NCI-H524 treated with DMSO at 0.1 percent for 48 hours (cell line): ENCODE measurements at regions not wholly inside any gene's neighbourhood (a gene's known extent, or its start where the extent isn't known, plus 50 kb on each side); places are given as distances from the start of the nearest gene placed in this dataset.
A peak's percentile ranks its signal among the peaks of the same experiment; 100 is the strongest.

ENCODE experiments used
- DNase-seq: peaks from one replicate; lab custom pipeline; 2025; lab: John Stamatoyannopoulos, UW

DNA sequence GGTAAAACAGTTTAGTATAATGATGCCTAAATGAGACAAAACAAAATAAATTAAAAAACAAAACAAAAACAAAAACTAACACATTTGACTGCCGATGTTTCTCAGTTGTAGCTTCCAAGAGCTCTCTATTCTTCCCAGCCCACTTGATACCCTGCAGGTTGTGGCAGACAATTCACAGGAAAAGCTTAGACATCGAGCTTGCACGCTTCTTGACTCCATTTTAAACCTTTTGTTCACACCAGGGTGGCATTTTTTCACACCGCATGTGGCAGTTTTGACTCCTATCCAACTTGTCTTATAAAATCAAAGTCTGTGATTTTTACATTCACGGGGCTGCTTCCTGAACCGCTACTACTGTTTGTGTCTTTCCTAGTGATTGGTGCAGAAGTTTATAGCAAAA is 575.9 kb downstream of the USP25 start:
- DNase-seq, result no peak

- no peak for DNase-seq
Observed at GRCh38 chr21:16307256-16307655, 577.5 kb downstream of the USP25 start.

- DNase-seq, result no peak
Observed at GRCh38 chr21:16308269-16308668, 578.5 kb downstream of the USP25 start.

DNA sequence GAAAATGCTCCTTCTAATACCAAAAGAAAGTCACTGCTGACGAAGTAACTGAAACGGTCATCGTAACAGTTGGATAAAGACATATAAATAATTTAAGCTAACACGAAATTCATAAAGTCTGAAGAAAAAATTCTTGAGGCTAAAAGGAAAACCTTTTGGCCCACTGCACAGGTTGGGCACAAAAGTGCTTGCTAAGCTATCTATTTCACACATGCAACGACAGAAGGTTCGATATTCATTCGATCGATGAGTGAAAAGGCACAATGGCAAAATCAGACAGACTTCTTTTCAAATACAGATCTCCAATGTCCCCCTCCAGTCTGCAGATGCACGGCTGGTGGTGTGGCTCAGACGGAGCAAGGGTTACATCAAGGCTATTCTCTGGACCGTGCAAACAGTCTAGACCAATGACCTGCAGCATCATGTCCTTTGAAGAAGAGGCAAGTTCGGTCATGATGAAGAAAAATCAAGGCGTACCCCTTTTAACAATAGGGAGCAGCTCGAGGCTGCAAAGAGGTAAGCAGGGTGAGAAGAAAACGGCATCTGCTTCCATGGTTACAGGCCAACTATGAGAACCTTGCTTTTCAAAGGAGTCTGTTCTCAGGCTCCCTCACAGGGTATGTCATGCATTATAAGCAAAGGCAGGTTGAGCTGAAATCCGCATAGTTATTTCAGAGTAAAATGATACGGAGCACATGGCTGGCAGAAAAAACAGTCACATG is 579.6 kb downstream of the USP25 start:
- no peak for DNase-seq

DNA sequence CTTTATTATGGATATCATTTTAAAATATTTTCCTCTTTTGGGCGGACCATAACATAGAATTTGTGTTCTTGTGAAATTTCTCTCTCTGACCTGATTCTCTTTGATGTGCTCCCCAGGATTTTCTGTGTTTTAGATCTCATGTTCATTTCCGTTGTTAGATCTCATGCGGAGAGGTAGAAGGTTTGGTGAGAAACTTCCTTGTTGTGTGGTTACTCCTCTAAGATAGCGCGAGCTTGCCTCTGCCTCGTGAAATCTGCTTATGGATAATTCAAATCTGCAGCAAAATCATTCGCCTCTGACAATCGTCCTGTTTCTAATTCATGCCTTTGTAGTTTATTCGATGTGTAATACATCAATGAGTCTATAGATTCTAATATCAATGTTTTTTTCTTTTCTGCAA is 580.4 kb downstream of the USP25 start:
- DNase-seq, result no peak

- DNase-seq, result no peak
Observed at GRCh38 chr21:16311229-16311628, 581.4 kb downstream of the USP25 start.

DNA sequence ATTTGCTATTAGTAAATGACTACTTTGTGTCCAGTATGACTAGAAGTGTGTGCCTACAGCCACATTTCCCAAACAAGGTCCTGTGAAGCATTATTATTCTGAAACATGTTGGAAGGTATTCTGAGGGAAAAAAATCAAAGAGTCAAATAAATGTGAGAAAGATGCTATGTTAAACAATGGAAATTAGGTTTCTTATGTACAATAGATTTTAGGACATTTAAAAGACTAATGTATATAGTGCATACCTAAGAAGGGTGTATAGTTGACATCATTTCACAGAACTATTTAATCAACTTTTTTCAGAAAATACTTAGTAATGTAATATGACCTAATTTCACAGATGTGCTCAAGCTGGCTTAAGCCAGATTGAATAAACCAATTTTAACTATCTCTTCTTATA is 582.5 kb downstream of the USP25 start:
- no peak for DNase-seq

GRCh38 chr21:16315223-16315622 is 585.4 kb downstream of the USP25 start:
- no peak for DNase-seq

DNA sequence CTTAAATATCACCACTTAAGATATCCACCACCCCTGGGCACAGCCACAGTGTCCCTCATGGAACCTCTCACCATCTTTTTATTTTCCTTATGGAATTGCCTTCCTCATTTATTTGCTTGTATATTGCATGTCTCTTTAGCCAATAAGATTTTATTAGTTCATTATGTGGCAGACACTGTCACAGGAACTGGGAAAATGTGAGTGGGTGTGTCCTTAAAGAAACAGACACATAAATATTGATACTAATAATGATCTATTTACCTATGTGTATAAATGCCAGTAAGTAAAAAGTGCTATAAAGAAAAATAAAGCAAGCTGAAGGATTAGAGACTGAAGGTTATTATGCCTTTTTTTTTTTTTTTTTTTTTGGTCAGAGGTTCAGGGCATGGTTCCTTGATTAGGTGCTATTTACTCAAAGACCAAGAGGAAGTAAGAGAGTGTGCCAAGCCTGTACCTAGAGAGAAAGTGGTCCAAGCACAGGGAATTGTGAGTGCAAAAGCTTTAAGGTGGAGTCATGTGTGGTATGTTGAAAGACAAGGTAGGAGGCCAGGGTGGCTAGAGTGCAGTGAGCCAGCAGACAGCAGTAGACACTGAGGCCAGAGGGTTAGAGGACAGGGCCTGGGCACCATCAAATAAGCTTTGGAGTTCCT is 589.0 kb downstream of the USP25 start:
- DNase-seq, result no peak

GRCh38 chr21:16320110-16320509 is 590.3 kb downstream of the USP25 start:
- no peak for DNase-seq

DNA sequence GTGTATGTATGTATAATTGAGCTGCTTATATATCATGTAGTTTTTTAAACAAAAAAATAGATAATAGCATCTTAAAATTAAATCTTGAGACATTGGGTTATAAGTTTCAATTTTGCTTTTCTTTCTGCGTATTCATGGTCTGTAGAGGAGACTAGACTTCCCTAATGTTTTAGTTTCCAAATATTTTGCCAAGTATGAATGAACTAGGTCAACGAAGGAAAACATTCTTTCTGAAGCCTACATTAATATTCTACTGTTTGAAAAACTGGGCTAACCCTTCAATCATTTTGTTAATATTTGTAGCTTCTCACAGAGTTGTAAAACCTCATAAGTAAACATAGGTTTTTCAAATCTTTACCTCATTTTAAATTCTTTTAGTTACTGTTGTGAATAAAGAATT is 592.7 kb downstream of the USP25 start:
- DNase-seq, result no peak

- DNase-seq, result no peak
Observed at GRCh38 chr21:16323596-16323995, 593.8 kb downstream of the USP25 start.

DNA sequence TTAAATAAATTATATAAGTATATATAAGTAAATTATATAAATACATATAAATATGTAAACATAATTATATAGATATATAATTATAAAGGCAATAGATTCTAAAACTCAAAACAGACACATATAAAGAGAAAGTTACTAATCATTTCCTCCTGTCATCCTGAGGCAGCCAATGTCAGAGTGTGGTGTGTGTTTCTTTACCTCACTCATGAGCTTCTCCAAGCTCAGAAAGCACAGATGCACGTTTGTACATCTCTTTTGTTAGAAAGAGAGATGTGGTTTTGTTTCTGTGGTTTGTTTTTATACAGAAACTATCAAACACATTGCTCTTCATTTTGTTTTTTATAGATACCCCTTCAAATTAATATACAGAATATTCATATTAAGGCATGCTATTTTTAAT is 594.8 kb downstream of the USP25 start:
- no peak for DNase-seq

DNA sequence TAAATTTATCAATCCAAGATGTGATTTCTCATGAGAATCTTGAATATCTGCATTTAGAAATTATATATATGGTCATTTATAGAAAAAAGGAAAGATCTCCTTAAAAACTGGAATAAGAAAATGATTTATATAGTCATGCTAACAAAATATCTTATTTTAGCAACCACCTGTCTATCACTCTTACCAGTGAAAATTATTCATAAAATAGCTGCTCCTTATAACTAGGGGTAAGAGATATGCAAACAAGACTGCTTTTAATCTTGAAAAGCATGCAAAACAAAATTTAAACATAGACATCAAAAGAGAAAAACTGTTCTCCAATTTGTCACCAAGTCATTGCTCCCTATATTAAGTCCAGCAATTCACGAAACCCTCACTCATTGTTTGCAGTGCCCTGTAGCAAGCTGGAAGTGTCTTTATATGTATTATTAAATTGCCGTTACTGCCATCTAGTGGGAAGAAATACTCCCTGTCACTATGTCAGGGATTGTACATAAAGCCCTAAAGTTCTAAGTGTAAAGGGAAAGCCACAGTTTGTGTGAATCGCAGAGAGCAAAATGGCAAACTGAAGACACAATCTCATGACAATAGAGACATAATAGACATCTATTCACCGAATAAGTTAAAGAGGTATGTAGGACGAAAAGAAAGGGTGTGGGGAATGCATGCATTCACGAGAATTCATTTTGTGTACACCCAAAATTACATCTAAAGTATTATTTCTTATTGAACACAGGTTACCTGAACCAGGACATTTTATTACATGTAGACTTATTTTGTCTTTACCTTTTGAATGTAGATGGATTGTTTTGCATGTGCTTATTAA is 600.5 kb downstream of the USP25 start:
- peak; percentile 60 for DNase-seq

DNA sequence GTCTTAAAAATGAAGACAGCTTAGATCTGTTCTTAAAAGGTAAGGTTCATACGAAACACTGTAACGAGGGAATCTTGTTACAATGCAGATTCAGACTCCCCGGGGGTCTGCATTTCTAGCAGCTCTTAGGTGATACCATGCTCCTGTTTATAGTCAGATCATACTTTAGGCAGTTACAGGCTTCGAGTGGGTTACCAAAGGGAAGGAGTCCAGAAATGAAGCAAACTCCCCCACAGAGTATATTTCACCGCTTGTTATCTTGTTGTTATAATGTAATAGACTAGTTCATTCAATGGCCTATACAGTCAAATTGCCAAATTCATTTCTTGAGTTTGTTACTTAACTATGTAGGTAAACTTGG is 601.1 kb downstream of the USP25 start:
- no peak for DNase-seq

- DNase-seq, result no peak
Observed at GRCh38 chr21:16337266-16337665, 607.5 kb downstream of the USP25 start.

DNA sequence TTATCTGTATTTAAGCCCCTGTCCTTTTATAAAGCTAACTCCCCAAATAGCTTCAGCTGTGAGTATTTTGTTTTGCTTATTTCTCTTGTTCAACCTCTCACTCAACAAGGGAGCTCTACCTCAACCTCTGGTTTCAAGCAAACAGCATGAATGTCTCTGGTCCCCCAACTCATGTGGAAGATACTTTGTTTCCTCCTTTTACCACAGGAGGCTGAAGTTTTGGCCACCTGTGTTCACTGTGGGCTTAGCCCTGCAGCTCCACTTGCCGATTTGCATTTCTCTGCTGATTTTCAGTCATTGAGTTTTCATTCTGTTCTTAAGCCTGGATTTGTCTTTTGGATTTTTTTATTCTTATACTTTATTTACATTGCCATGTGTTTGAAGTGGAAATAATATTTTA is 613.1 kb downstream of the USP25 start:
- DNase-seq, result no peak

- no peak for DNase-seq
Observed at GRCh38 chr21:16343776-16344175, 614.0 kb downstream of the USP25 start.

DNA sequence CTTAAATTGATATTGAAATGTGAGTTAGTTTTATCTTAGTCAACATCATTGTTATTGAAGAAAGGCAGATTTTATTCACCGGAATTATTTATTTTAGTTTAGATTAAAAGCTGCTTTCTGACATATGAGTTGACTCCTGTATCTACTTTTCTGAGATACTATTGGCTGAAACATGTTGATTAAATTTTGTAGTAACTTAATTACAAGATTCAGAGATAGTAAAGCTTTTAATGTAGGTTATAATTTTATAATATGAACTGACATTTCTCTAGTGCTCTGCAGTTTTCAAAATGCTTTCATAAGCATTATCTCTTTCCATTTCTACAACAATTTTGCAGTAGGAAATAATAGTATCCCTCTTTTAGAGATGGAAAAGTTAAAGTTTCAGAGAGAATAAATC is 616.0 kb downstream of the USP25 start:
- no peak for DNase-seq

GRCh38 chr21:16347223-16347622 is 617.4 kb downstream of the USP25 start:
- no peak for DNase-seq

DNA sequence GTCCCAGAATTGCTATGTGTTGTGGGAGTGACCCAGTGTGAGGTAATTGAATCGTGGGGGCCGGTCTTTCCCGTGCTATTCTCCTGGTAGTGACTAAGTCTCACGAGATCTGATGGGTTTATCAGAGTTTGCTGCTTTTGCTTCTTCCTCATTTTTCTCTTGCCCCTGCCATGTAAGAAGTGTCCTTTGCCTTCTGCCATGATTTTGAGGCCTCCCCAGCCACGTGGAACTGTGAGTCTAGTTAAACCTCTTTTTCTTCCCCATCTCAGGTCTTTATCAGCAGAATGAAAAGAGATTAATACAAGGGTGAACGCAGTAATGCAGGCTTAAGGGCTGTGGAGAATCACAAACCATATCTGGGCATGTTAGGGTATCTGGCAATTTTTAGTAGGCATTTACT is 624.0 kb downstream of the USP25 start:
- no peak for DNase-seq

DNA sequence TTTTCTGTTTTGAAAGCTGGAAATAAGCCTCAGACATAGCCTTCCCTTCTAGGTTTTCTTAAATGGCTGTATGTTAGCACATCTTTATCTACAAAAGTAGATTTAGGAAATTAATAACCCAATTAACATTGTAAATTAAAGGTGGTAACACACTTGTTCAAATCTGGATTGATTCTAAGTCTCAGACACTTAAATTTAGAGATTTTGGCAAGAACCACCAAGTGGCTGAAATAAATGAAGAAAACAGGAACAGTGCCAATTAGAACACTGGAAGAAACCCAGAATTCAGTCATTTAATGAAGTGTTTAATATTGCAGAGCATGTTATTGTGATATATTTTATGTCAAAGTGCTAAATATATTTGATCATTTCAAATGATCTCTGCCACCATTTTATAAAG is 628.2 kb downstream of the USP25 start:
- DNase-seq, result no peak

GRCh38 chr21:16358784-16359183 is 629.0 kb downstream of the USP25 start:
- DNase-seq, result no peak
